ENCODE measurements at regions not wholly inside any gene's neighbourhood (a gene's known extent, or its start where the extent isn't known, plus 50 kb on each side); places are given as distances from the start of the nearest gene placed in this dataset.

GRCh38 chr2:200081236-200081635, 125.9 kb downstream of the MAIP1 start:
- WGBS (ENCODE audit: insufficient coverage) = 47% methylated on average over 5 of the region's 8 CpGs
- Histone ChIP-seq H3K4me3 (ENCODE audit: low read length) (no peak overlapping the region), H3K4me1 (ENCODE audit: control insufficient read depth, insufficient read depth, low read length) (peaks cover 7% of the 10 kb centered on the region), H3K27me3 (ENCODE audit: control insufficient read depth, insufficient read depth, low read length) (no peaks in the 10 kb centered on the region), H3K9me3 (replicated peaks; ENCODE audit: control insufficient read depth, low read depth, low read length) (peaks cover 2% of the 10 kb centered on the region), H3K27ac (ENCODE audit: low read length) (no peak overlapping the region), H3K36me3 (ENCODE audit: control insufficient read depth, insufficient read depth, low read length) (no peaks in the 10 kb centered on the region)
- DNase-seq = peak; percentile 73

DNA sequence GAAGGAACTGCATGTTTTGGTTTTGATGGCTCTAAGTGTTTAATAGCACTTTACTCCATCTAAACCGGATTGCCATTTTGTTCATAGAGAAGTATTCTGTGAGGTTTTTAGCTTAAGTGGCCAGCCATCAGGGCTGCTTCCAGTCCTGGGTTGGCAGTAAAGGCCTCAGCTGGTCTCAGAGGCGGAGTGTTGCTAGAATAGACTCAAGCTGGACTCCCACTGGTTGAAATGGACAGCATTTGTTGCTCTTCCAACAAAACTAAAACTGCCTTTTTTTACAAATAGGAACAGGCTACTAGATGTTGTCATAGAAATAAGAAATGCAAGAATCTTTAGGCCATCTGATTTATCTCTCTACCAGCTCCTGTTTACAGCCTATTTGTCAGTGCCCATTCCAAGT, 126.4 kb downstream of the MAIP1 start:
- H3K27me3 ChIP-seq (ENCODE audit: control insufficient read depth, insufficient read depth, low read length) = no peaks in the 10 kb centered on the region
- WGBS (ENCODE audit: insufficient coverage) = no CpG with 5 or more reads among the region's 2 CpGs
- H3K9me3 ChIP-seq (replicated peaks; ENCODE audit: control insufficient read depth, low read depth, low read length) = peaks cover 2% of the 10 kb centered on the region
- no peak overlapping the region for H3K27ac ChIP-seq (ENCODE audit: low read length)
- peaks cover 8% of the 10 kb centered on the region for H3K4me1 ChIP-seq (ENCODE audit: control insufficient read depth, insufficient read depth, low read length)
- H3K36me3 ChIP-seq (ENCODE audit: control insufficient read depth, insufficient read depth, low read length) = no peaks in the 10 kb centered on the region
- H3K4me3 ChIP-seq (ENCODE audit: low read length) = no peak overlapping the region
- DNase-seq = peak; percentile 59

GRCh38 chr2:200084036-200084435, 128.7 kb downstream of the MAIP1 start:
- no peaks in the 10 kb centered on the region for H3K27me3 ChIP-seq (ENCODE audit: control insufficient read depth, insufficient read depth, low read length)
- H3K4me1 ChIP-seq (ENCODE audit: control insufficient read depth, insufficient read depth, low read length) = peaks cover 10% of the 10 kb centered on the region
- no peak for DNase-seq
- no peaks in the 10 kb centered on the region for H3K36me3 ChIP-seq (ENCODE audit: control insufficient read depth, insufficient read depth, low read length)
- H3K27ac ChIP-seq (ENCODE audit: low read length) = no peak overlapping the region
- peaks cover 2% of the 10 kb centered on the region for H3K9me3 ChIP-seq (replicated peaks; ENCODE audit: control insufficient read depth, low read depth, low read length)
- no peak overlapping the region for H3K4me3 ChIP-seq (ENCODE audit: low read length)

DNA sequence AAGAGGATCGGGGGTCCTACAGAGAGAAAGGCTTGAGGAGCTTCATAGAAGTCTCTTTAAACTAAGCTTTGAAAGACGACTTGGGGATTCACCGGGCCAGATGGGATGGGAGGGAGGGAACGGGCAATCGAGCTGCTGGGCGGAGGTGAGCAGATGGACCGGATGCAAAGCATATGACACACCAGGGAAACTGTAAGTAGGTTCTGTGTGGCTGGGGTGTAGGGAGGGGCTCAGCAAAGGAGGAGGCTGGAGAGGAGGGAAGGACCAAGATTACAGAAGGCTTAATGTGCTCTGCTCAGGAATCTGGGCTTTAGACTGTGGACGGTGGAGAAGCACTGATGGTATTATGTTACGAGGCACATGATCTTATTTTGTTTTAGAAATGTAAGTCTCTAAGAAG, 131.5 kb downstream of the MAIP1 start:
- DNase-seq = peak; percentile 58
- peaks cover 20% of the 10 kb centered on the region for H3K4me1 ChIP-seq (ENCODE audit: control insufficient read depth, insufficient read depth, low read length)
- 44% methylated on average over 9 of the region's 9 CpGs for whole genome bisulfite sequencing (ENCODE audit: insufficient coverage)
- H3K27ac ChIP-seq (ENCODE audit: low read length) = no peak overlapping the region
- no peaks in the 10 kb centered on the region for H3K27me3 ChIP-seq (ENCODE audit: control insufficient read depth, insufficient read depth, low read length)
- no peaks in the 10 kb centered on the region for H3K36me3 ChIP-seq (ENCODE audit: control insufficient read depth, insufficient read depth, low read length)
- no peaks in the 10 kb centered on the region for H3K9me3 ChIP-seq (replicated peaks; ENCODE audit: control insufficient read depth, low read depth, low read length)
- no peak overlapping the region for H3K4me3 ChIP-seq (ENCODE audit: low read length)

DNA sequence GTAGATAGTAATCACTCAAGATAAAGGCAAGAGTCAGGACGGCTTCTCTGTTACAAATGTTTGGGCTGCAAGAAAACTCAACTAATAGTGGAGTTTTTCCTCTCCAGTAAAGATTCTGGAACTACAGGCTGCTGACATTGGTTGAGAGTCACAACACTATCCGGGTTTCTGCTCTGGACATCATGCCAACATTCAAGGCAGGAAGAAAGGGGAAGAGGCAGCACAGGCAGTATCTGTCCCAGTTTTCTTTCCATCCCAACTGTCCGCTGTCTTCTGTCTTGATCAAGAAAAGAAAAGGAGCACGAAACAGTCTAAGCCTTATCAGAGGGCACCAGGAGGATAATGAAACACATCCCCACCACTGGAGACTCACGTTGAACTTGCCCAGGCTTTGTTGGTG, 132.1 kb downstream of the MAIP1 start:
- 40% methylated on average over 1 of the region's 5 CpGs for WGBS (ENCODE audit: insufficient coverage)
- Histone ChIP-seq H3K4me1 (ENCODE audit: control insufficient read depth, insufficient read depth, low read length) (peaks cover 20% of the 10 kb centered on the region), H3K9me3 (replicated peaks; ENCODE audit: control insufficient read depth, low read depth, low read length) (no peaks in the 10 kb centered on the region), H3K4me3 (ENCODE audit: low read length) (no peak overlapping the region), H3K27ac (ENCODE audit: low read length) (no peak overlapping the region), H3K27me3 (ENCODE audit: control insufficient read depth, insufficient read depth, low read length) (no peaks in the 10 kb centered on the region), H3K36me3 (ENCODE audit: control insufficient read depth, insufficient read depth, low read length) (no peaks in the 10 kb centered on the region)
- no peak for DNase-seq

DNA sequence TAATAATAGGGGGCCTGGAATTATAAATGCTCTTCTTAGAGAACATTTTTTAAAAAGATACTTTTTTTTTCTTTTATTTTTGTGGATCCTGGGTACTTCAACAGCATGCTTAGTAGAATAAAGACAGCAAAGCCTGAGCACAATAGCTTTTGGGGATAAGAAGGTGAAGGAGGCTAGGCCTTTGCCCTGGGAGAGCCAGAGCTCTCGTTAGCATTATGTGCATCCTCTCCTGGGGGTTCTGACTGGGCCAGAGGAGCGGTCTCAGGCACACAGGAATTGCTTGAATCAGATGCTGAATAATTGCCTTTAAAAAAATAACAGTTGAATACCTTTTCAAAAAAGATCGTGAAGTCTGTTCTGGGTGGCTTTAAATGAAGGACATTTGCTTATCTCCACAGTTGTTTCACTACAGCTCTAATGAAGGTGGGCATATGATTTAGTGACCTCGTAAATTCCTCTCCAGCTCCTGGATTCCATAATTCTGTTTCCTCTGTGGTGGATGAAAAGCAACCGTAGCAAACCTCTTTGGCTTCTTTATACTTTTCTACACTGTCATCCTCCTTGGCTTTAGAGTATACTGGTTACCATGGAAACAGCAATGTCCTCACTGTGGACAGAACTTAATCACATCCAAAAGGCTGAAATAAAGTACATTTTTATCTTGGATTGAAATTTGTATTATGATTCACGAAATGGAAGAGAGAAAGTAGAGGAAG, 133.8 kb downstream of the MAIP1 start:
- Histone ChIP-seq H3K27me3 (ENCODE audit: control insufficient read depth, insufficient read depth, low read length) (no peaks in the 10 kb centered on the region), H3K36me3 (ENCODE audit: control insufficient read depth, insufficient read depth, low read length) (no peaks in the 10 kb centered on the region), H3K27ac (ENCODE audit: low read length) (peak overlapping the region; percentile 59), H3K9me3 (replicated peaks; ENCODE audit: control insufficient read depth, low read depth, low read length) (no peaks in the 10 kb centered on the region), H3K4me1 (ENCODE audit: control insufficient read depth, insufficient read depth, low read length) (peaks cover 18% of the 10 kb centered on the region), H3K4me3 (ENCODE audit: low read length) (no peak overlapping the region)
- 0% methylated on average over 1 of the region's 6 CpGs for WGBS (ENCODE audit: insufficient coverage)
- peak; percentile 86 for DNase-seq

GRCh38 chr2:200089756-200090109, 134.4 kb downstream of the MAIP1 start:
- 0% methylated on average over 1 of the region's 6 CpGs for WGBS (ENCODE audit: insufficient coverage)
- H3K36me3 ChIP-seq (ENCODE audit: control insufficient read depth, insufficient read depth, low read length) = no peaks in the 10 kb centered on the region
- no peak for DNase-seq
- H3K4me3 ChIP-seq (ENCODE audit: low read length) = no peak overlapping the region
- no peaks in the 10 kb centered on the region for H3K27me3 ChIP-seq (ENCODE audit: control insufficient read depth, insufficient read depth, low read length)
- no peaks in the 10 kb centered on the region for H3K9me3 ChIP-seq (replicated peaks; ENCODE audit: control insufficient read depth, low read depth, low read length)
- H3K27ac ChIP-seq (ENCODE audit: low read length) = peak overlapping the region; percentile 59
- peaks cover 18% of the 10 kb centered on the region for H3K4me1 ChIP-seq (ENCODE audit: control insufficient read depth, insufficient read depth, low read length)

GRCh38 chr2:200090683-200091082, 135.3 kb downstream of the MAIP1 start:
- H3K27ac ChIP-seq (ENCODE audit: low read length) = no peak overlapping the region
- WGBS (ENCODE audit: insufficient coverage) = 67% methylated on average over 5 of the region's 6 CpGs
- H3K27me3 ChIP-seq (ENCODE audit: control insufficient read depth, insufficient read depth, low read length) = no peaks in the 10 kb centered on the region
- peaks cover 18% of the 10 kb centered on the region for H3K4me1 ChIP-seq (ENCODE audit: control insufficient read depth, insufficient read depth, low read length)
- DNase-seq = no peak
- H3K4me3 ChIP-seq (ENCODE audit: low read length) = no peak overlapping the region
- H3K36me3 ChIP-seq (ENCODE audit: control insufficient read depth, insufficient read depth, low read length) = no peaks in the 10 kb centered on the region
- H3K9me3 ChIP-seq (replicated peaks; ENCODE audit: control insufficient read depth, low read depth, low read length) = no peaks in the 10 kb centered on the region

DNA sequence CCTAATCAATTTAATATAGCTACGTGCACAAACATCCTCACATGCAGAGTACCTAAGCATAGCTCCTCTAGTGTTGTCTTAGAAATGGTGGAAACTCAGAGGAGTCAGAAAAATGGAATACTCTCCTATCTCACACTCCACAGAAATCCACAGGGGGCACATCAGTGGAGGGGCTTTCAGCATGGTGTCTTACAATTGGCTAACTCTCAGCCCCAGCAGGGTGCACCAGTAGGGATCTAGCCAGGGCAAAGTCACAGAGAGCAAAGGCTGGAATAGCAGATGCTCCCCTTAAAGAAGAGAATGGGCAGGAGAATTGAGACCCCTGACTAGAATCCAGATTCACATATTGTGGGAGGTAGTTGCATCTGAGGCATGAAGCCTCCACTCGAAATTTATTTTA, 135.7 kb downstream of the MAIP1 start:
- no peaks in the 10 kb centered on the region for H3K9me3 ChIP-seq (replicated peaks; ENCODE audit: control insufficient read depth, low read depth, low read length)
- H3K36me3 ChIP-seq (ENCODE audit: control insufficient read depth, insufficient read depth, low read length) = no peaks in the 10 kb centered on the region
- H3K4me3 ChIP-seq (ENCODE audit: low read length) = no peak overlapping the region
- H3K27ac ChIP-seq (ENCODE audit: low read length) = no peak overlapping the region
- no peak for DNase-seq
- H3K4me1 ChIP-seq (ENCODE audit: control insufficient read depth, insufficient read depth, low read length) = peaks cover 18% of the 10 kb centered on the region
- WGBS (ENCODE audit: insufficient coverage) = no CpG with 5 or more reads among the region's 2 CpGs
- no peaks in the 10 kb centered on the region for H3K27me3 ChIP-seq (ENCODE audit: control insufficient read depth, insufficient read depth, low read length)

DNA sequence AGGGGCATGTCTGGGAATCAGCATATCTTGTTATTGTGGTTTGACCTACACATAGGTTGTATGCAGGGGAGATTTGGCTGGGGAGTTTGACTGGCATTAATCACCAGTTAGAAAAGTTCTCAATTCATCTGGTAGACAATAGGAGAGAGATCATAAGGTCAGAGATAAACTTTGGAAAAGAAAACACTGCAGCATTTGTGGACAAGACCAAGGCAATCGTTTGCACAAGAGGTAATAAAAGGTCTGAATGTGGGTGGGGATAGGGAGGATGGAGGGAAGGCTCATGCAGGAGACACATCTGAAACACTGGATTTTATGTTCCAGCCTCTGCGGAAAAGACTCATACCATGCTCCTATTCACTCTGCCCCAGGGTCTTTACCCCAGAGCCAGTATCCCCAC, 136.9 kb downstream of the MAIP1 start:
- 33% methylated on average over 1 of the region's 2 CpGs for WGBS (ENCODE audit: insufficient coverage)
- no peak overlapping the region for H3K27ac ChIP-seq (ENCODE audit: low read length)
- H3K36me3 ChIP-seq (ENCODE audit: control insufficient read depth, insufficient read depth, low read length) = no peaks in the 10 kb centered on the region
- H3K27me3 ChIP-seq (ENCODE audit: control insufficient read depth, insufficient read depth, low read length) = no peaks in the 10 kb centered on the region
- DNase-seq = no peak
- peaks cover 14% of the 10 kb centered on the region for H3K4me1 ChIP-seq (ENCODE audit: control insufficient read depth, insufficient read depth, low read length)
- no peak overlapping the region for H3K4me3 ChIP-seq (ENCODE audit: low read length)
- H3K9me3 ChIP-seq (replicated peaks; ENCODE audit: control insufficient read depth, low read depth, low read length) = no peaks in the 10 kb centered on the region

- no peak overlapping the region for H3K27ac ChIP-seq (ENCODE audit: low read length)
- H3K4me1 ChIP-seq (ENCODE audit: control insufficient read depth, insufficient read depth, low read length) = peaks cover 5% of the 10 kb centered on the region
- DNase-seq = no peak
- H3K9me3 ChIP-seq (replicated peaks; ENCODE audit: control insufficient read depth, low read depth, low read length) = no peaks in the 10 kb centered on the region
- H3K27me3 ChIP-seq (ENCODE audit: control insufficient read depth, insufficient read depth, low read length) = no peaks in the 10 kb centered on the region
- H3K4me3 ChIP-seq (ENCODE audit: low read length) = no peak overlapping the region
- no CpG with 5 or more reads among the region's 3 CpGs for WGBS (ENCODE audit: insufficient coverage)
- H3K36me3 ChIP-seq (ENCODE audit: control insufficient read depth, insufficient read depth, low read length) = no peaks in the 10 kb centered on the region
These were observed 140.1 kb downstream of the MAIP1 start for GRCh38 chr2:200095436-200095835.

Measured in muscle of leg (tissue), 3 donors.